Umbilical cord (tissue), 1 donor: ENCODE measurements at regions not wholly inside any gene's neighbourhood (a gene's known extent, or its start where the extent isn't known, plus 50 kb on each side); places are given as distances from the start of the nearest gene placed in this dataset.

Source experiments
- DNase-seq: peaks from one replicate; pipeline ENCODE4 v3.0.0-alpha.2; 2015; ENCODE audit warnings: low spot score

DNA sequence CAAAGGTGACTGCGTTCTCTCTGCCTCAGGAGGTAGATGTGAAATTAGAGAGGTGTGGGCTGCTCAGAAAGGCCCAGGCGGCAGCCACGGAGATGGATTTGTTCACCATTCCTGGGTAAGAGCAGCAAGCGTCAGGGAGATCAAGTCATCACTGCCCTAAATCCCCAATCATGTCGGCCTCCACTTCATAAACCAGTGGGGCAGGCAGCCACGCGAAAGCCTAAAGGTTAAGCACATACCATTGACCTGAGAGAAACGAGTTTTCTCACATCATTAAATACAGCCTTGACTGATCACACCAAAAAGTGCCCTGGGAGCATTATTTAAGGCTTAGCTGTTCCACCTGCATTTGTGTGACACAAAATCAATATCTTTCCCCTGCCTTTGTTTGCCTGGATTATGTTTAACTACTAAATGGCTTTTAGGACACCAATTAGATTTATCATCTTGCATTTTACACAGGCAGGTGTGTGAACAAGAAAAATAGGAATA is 50.7 kb upstream of the FOXB1 start:
- DNase-seq = no peak

DNA sequence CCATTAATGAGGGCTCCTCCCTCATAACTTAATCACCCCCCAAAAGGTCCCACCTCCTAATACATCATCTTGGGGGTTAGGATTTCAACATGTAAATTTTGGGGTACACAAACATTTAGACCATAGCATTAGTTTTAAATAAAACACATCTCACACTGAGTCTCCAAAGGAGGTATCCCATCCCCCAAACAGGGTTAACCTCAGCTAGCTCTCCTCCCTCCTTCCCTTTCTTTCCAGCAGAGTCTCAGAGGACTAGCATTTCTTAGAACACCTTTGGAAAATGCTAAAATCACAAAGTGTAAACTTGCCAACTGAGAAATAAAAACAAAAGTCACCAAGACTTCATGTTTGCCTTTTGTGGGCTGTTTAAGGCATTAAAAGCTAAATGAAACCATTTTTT is 51.2 kb upstream of the FOXB1 start:
- DNase-seq = no peak

DNA sequence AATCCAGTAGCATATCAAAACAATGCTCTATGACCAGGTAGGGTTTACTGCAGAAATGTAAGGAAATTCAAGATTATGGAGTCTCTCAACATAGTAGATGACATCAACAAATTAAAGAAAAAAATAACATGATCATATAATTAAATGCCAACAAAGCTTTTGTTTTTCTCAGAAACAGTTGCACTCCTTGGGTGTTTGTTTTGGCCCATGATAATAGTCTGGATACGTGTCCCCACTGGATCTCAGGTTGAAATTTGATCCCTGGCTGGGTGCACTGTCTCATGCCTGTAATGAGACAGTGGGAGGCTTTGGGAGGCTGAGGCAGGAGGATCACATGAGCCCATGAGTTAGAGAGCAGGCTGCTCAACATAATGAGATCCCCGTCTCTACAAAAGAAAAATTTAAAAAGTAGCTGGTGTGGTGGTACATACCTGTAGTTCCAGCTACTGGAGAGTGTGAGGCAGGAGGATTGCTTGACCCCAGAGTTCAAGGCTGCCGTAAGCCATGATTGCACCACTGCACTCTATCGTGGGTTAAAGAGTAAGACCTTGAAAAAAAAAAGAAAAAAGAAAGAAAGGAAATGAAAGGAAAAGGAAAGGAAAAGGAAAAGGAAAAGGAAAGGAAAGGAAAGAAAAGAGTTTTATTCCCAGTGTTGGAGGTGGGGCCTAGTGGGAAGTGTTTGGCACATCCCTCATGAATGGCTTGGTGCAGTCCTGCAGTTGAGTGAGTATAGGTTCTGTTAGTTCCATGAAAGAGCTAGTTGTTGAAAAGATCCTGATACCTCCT is 53.3 kb upstream of the FOXB1 start:
- DNase-seq = no peak

DNA sequence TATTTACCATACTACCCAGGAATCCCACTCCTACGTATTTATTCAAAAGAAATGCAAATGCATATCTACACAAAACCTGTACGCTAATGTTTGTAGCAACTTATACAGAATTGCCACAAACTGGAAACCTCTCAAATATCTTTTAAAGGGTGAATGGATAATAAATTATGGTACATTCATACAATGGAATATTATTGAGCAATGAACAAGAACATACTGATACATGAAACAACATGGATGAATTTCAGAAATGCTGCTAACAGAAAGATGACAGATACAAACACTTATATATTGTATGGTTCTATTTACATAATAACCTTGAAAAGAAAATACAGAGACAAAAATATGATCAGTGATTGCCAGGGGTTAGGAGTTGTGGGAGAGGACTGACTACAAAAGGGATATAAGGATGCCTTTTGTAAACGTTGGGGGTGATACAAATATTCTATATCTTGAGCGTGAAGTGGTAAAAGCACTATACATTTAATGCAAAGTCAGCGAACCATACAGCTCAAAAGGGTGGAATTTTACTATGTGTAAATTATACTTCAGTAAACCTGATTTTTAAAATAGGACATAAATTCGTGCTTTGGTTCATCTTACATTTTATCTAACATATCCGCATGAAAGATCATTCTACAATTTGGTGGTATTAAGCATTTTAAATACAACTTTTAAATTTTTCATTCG is 55.0 kb upstream of the FOXB1 start:
- DNase-seq = no peak

DNA sequence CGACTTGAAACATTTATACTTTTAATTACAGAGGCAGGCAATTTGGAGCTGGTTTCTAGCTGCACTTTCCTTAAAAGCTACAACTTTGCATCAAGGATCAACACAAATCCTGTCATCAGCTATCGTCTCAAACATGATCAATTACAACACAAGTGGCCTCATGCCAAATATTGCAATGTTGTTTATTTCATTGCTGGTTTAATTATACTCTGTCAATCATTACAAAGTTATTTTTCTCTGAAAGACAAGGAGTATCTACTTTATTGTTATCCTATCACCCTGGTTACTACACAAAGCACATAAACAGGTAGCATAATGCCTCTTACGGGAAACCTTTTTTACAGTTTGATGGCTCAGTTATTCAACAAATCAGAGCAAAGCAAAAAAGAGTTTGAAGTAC is 58.0 kb upstream of the FOXB1 start:
- DNase-seq = no peak

DNA sequence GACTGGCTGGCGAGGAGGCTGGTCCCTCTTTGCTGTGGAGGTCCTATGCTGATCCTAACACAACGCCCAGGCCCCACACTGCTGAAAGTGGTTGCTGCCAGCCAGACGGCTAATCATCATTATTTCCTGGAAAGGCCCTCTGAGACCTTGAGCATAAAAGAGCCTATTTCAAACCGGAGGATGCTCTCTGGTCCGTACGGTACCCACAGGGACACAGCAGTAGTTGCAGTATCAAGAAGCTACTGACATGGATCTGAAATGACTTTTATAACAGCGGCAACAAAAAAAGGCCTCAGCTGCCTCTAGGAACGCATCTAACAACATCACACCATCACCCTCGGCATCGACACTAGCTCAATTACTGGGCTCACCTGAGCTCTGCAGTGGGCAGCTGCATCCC is 59.1 kb upstream of the FOXB1 start:
- DNase-seq = no peak

DNA sequence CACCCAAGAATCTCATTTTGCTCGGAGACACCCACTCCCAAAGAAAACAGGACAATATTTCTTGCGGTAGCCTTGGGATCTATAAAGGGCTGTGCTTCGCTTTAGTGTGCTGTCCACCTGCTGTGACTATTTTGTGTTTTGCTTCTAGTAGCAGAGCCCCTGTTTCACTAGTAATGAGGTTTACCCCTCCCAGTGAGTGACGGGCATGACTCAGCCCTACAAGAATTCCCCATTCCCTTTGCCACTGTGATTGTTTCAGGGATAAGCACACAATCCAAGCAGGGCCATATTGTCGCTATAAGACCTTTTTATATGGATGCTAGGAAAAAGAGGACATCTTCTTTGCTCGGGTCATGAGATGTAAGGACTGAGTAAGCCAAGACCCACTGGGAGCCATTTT is 62.5 kb upstream of the FOXB1 start:
- DNase-seq = no peak

DNA sequence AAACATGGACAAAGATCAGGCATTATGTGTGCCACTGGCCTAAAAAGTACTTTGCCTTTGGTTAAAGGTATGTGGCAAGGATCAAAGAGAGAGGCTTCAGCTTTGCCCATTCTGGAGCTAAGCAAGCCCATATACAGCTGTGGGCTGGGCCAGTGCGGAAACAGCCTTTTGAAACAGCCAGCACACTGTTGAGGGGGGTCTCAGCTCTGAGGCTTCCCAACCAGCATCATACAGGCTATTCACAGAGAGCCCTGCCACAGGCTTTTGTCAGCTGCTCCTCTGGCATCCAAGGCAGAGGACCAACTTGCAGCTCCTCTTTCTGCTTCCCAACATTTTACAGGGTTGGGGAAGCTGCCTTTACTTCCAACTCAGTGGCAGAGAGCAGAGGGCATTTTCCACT is 63.2 kb upstream of the FOXB1 start:
- DNase-seq = no peak

DNA sequence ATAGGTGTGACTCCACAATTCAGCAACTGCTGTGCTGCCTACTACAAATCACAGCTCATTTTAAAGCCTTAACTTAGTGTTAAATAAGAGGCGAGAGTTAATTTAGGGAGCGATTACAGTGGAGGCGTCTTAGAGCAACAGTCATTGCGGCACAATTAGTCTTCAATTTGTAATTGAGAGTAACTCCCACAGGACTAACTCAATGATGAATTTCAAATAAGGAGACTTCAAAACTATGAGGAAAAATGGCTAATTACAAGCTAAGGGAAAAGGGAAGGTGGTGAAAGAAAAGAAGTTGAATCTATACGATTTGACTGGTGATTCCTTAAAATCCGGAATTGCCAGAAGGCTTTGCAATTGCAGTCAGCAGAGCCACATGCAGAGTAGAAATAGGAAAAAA is 63.7 kb upstream of the FOXB1 start:
- DNase-seq = no peak

DNA sequence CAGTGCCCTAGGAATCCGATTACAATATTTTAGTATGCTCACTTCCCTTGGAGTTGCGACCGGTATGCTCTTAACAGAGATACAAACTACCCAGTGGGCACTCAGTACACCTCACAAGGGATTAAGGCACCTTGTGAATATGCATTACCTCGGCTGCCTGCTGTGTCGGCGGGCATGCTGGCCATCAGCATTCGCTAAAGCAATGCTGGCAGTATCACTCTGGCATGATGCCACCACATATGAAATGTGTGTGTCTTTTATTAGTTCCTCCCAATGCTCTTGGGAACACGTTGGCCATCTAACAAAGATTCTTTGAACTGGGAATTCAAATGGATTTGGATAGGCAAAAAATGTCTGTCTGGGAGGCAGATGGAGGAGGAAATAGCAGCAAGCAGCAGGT is 67.4 kb upstream of the FOXB1 start:
- DNase-seq = no peak

DNA sequence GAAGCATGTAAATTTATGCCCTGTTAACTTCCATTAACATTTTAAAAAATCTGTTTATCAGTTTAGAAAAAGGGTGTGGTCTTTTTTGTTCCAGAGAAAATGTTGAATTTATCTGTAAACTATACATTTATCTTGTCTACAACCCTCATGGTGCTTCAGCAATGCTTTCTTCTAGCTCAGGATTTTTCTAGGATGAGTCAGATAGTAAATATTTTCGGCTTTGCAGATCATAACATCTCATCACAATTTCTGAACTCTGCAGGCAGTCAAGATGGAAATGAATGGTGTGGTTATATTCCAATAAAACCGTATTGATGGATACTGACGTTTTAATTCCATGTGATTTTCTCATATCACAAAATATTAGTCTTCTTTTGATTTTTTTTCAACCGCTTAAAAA is 70.5 kb upstream of the FOXB1 start:
- DNase-seq = peak; percentile 4

DNA sequence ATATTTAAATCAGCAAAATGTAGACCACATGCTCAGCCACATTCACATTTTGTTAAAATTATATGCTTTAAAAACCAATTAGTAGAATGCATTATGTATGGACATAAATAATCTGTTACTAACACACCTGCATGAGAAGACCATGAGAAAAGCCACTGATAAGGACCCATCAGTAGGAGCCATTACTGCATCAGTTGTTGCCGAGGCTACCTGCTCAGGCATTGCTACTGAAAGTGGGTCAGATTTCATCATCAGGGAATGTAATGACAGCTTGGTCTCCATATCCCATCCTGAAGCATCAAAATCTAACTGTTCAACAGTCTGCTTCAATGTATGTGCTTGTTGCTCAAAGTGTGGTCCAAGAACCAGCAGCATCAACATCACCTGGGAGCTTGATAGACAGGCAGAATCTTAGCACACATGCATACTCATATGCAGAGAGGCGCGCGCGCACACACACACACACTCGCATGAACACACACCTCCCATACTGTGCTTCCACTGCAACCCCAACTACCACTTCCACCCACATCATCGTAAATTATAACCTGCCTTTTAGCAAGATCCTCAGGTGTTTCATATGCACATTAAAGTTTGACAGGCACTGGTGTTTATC is 72.4 kb upstream of the FOXB1 start:
- no peak for DNase-seq

DNA sequence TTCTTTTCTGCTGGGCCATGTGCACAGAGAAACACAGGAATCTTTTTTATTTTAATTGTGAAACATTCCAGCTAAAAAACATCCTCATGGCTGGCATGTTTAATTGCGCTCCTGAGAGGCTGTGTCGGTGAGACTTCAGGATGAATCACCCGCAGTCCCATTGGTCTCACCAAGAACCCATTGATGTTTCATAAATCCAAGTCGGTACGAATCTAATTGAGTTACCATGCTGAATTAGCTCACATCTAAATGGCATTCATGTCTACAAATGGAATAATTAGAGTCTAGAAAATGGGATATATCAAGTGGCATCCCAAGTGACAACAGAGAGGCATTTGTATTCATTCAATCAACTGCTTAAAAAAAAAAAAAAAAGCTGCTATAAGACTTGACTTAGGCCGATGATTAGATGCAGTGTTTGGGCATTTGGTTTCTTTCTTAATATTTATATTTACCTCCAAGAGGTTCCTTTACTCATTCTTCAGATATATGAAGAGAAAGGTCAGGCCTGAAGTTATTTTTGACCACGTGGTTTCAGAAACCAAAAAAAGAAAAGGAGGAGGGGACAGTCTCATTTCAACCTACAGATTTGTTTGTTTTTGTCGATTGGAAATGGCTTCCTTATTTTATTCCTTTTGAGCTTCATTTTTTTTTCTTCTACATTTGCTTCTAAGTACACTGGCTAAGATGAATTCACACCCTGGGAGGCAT is 79.1 kb upstream of the FOXB1 start:
- no peak for DNase-seq

DNA sequence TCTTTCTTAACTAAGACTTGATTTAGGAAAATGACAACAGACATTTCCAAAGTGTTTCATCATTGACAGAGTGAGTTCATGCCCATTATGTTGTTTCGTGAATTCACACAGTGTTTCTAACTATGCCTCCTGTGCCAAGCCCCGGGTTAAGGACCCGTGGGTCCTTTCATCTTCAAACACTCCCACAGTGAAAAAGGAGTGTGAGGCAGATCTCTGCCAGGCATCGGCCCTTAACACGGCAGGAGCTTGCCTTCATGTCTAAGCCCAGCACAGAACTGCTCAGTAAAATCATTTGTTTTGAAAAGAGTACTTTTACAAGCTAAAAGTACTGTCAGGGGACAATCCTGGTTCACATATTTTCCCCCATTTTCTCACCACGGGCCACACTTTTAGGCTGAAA is 80.0 kb upstream of the FOXB1 start:
- no peak for DNase-seq

DNA sequence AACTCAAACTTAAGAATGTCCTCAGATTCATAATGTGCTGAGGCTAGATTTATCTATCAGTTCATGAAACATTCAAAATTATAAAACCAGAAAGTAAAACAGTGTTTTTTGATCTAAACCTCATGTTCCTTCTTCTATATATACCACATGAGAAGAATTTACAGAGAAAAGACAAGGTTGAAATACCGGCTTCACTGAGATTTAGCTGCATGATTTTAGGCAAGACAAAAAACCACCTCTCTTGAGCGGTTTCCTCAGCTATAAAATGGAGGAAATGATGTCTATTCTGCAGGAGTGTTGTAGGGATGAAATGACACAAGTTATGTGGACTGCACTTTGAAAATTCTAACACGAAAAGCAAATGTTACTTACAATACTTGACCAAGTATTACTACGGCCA is 80.6 kb upstream of the FOXB1 start:
- DNase-seq = no peak

DNA sequence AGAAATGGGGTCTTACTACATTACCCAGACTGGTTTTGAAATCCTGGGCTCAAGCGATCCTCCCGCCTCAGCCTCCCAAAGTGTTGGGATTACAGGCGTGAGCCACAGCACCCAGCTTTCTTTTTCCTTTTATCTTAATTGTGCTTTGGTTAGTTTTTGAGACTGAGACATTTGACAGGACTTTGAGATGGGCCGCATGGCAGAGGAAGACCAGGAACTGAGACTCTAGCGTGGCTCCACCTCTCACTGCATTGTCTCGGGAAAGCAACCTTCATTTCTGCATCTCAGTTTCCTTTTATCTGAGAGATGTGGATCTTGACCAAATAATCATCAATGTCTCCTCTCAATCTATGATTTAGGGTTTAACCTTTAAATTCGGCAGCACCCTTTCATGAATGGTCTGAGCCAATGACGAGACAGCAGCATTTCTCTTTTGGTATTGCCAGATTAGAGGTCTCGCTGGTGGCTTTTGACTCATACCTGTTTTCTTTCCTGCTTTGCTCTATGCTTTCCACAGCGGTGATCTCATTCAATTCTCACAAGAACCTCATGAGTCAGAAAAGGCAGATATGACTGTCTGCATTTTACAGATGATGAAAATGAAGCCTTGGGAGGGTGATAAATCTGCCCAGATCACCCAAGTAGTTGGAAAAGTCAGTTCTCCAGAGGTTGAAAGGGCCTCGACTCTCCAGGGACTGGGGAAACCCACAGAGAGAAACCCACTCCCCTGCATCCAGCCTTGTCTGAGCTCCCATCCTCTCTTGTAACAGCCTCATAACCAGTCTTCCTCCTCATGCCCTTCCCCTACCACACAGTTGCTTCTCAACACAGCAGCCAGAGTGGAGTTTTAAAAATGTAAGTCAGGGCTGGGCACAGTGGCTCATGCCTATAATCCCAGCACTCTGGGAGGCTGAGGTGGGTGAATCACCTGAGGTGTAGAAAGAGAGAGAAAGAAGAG is 84.8 kb upstream of the FOXB1 start:
- DNase-seq = peak; percentile 8

DNA sequence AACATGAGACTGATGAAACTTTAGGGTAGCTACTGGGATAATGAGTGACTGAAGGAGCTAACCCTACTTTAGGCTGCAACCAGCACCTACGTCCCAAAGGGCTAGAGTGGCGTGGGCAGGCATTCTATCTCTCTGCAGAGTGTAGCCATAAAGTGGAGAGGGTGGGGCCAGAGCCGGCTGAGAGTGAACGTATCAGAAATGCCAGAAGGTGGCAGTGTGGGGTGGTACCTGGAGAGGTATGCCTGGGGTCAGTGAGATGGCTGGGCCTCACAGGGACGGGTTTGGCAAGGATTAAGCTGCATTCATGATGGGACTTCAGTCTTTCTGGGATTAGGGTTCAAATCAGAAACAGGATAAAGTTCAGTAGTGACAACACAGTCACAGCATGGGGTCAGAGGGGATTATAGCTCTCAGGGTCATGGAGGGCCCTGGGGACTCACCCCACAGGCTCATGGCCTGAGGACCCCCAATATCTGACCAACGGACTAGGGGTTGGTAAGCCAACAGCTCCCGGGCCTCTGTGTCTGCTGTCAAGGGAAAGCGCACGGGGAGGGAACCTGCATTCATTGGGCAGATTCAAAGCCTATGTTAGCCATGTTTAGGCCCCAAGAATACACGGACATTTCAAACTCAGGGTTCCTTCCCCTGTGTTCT is 86.5 kb upstream of the FOXB1 start:
- DNase-seq = peak; percentile 5

DNA sequence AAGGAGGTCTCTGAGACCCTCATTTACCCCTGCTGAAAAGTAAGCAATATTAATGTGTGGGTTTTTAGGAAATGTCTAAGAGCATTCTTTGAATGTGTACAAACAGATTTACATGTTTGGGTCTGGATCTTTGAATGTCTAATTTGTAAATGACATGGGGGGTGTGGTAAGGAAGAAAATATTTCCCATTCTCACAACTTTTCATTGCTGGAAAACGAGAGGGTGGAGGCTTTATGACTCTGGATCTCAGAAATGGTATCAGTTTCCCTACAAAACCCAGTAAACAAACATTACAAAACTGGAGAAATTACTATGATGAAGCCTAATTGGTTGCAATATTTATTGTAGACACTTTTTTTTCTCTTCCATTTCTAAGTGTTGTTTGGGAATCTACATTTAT is 98.1 kb upstream of the FOXB1 start:
- no peak for DNase-seq

DNA sequence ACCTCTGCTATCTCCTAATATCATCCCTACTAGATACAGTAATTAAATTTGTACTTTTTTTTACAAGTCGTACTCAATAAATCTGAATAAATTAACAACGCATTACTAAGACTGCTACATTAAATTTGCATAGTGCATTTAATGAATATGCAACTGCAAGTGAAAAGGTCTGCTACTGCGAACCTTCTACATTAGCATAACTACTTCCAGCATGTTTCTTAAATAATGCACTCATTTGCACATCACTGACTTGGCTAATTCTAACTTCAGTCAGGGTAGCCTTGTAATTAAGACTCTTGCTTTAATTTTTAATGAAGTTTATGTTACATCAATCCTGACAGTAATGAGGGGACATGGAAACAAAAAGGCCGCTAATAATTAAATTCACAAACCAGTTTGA is 98.9 kb upstream of the FOXB1 start:
- no peak for DNase-seq

DNA sequence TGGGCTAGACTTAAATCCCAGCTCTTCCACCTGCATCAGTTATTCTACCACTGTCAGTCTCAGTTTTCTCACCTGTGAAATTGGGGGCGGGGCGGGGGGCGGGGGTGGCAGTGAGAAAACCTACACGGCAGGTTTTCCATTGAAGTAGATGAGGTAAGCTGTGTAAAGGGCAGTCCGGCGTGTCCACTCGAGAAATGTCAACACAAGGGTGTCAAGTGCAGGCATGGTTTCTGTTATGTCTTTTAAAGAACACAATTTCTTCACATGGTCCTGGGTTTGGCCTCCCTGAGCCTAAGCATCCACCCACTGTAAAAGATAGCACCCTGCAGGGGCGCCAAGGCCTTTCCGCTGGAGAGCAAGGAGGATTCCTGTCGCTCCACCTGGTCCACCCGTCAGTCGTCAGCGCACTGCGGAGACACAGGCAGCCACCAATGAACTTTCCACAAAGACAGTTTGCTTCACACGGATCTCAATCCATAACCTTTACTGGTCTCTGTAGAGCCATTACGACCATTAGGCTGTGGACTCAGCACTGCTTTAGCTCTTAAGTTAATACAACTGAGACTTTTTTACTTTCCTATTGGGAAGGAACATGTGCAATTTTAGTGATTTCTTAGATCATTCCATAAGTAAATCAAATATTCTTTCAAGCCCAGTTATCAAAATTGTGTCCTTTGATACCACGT is 99.5 kb upstream of the FOXB1 start:
- DNase-seq = no peak
